H1 (cell line): ENCODE measurements at regions not wholly inside any gene's neighbourhood (a gene's known extent, or its start where the extent isn't known, plus 50 kb on each side); places are given as distances from the start of the nearest gene placed in this dataset.

Source experiments
- BACH1 ChIP-seq: IDR thresholded peaks from 2 replicates; pipeline ENCODE4 v1.6.1; 2012; ENCODE audit warnings: low read length, improper control_type of control experiment
- BRCA1 ChIP-seq: IDR thresholded peaks from 2 replicates; pipeline ENCODE4 v1.6.1; 2012; ENCODE audit warnings: low read depth, low read length, improper control_type of control experiment
- CBX8 ChIP-seq: fragments of 300-800, 300-1000 bp; sonication (generic); IDR thresholded peaks from 2 replicates; pipeline ENCODE4 v1.7.1; 2016; ENCODE audit warnings: low read depth, low read length, borderline replicate concordance
- CHD1 ChIP-seq: IDR thresholded peaks from 2 replicates; pipeline ENCODE4 v1.6.1; 2012; ENCODE audit warnings: low read depth, low read length, improper control_type of control experiment
- E2F6 ChIP-seq: IDR thresholded peaks from 2 replicates; pipeline ENCODE4 v1.6.1; 2012; ENCODE audit warnings: inconsistent platforms
- RXRA ChIP-seq: IDR thresholded peaks from 2 replicates; pipeline ENCODE4 v1.6.1; 2011; ENCODE audit warnings: low read depth, mild to moderate bottlenecking, low read length, moderate library complexity; ENCODE audit not compliant: insufficient read depth
- SP4 ChIP-seq: IDR thresholded peaks from 2 replicates; pipeline ENCODE4 v1.6.1; 2012; ENCODE audit warnings: low read length, inconsistent platforms

- no peak for TF ChIP-seq BRCA1
- TF ChIP-seq CBX8 = no peak
- TF ChIP-seq SP4 = no peak
- TF ChIP-seq BACH1 = no peak
- TF ChIP-seq RXRA = no peak
- no peak for TF ChIP-seq CHD1
- TF ChIP-seq E2F6 = no peak
Observed at GRCh38 chr3:106792716-106793115, 584.5 kb upstream of the CCDC54 start (continued).
